ENCODE measurements at regions not wholly inside any gene's neighbourhood (a gene's known extent, or its start where the extent isn't known, plus 50 kb on each side); places are given as distances from the start of the nearest gene placed in this dataset.

DNA sequence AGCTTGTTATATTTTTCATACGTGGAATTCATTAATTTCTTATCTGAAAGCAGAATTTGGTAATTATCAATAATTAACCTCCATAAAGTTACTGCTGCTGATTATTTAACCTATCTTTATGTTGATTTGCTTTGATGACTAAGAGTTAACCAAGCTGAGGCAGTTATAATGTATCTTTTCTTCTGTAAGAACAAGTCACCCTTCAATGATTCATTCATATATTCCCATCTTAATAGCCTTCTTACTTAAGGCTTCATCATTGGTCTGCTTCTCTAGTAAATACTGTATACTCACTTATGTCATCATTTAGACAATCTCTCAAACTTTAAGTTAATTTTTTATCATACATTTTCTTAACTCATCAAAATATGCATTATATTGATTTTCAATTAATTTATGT, 592.2 kb downstream of the ANXA1 start:
- TF ChIP-seq, protein P1, sequence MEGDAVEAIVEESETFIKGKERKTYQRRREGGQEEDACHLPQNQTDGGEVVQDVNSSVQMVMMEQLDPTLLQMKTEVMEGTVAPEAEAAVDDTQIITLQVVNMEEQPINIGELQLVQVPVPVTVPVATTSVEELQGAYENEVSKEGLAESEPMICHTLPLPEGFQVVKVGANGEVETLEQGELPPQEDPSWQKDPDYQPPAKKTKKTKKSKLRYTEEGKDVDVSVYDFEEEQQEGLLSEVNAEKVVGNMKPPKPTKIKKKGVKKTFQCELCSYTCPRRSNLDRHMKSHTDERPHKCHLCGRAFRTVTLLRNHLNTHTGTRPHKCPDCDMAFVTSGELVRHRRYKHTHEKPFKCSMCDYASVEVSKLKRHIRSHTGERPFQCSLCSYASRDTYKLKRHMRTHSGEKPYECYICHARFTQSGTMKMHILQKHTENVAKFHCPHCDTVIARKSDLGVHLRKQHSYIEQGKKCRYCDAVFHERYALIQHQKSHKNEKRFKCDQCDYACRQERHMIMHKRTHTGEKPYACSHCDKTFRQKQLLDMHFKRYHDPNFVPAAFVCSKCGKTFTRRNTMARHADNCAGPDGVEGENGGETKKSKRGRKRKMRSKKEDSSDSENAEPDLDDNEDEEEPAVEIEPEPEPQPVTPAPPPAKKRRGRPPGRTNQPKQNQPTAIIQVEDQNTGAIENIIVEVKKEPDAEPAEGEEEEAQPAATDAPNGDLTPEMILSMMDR (IDR thresholded peaks at IDR 0.05; ENCODE audit: insufficient read depth, low read length, poor library complexity, severe bottlenecking) = no peak
- no peak for TF ChIP-seq EZH2phosphoT487 (conservative IDR thresholded peaks at IDR 0.05; ENCODE audit: low read length)

DNA sequence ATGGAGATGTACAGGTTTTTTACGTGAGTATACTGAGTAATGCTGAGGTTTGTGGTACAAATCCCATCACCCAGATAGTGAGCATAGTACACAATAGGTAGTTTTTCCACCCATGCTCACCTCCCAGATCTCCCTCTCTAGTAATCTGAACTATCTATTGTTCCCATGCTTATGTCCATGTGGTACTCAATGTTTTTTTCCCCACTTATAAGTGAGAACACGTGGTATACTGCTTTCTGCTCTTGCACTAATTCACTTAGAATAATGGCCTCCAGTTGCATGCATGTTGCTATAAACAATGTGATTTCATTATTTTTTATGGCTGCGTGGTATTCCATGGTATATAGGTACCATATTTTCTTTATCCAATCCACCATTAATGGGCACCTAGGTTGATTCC, 593.9 kb downstream of the ANXA1 start:
- Histone ChIP-seq H3K79me2 (ENCODE audit: insufficient read depth, low read length) (no peaks in the 10 kb centered on the region), H3F3A (ENCODE audit: insufficient read depth) (no peaks in the 10 kb centered on the region), H3K9me2 (replicated peaks; ENCODE audit: insufficient read depth, low read length) (no peaks in the 10 kb centered on the region), H3K27ac (ENCODE audit: low read depth, low read length) (no peak overlapping the region), H2AFZ (ENCODE audit: low read depth, low read length, severe bottlenecking) (no peak overlapping the region), H3K4me3 (ENCODE audit: insufficient read depth, low read length, poor library complexity, severe bottlenecking) (no peak overlapping the region), H3K9ac (ENCODE audit: low read length) (no peak overlapping the region), H3K9me3 (ENCODE audit: insufficient read depth, low read length) (no peaks in the 10 kb centered on the region), H3K36me3 (ENCODE audit: low read length) (no peaks in the 10 kb centered on the region), H4K20me1 (ENCODE audit: low read depth, low read length) (no peaks in the 10 kb centered on the region), H3K4me2 (ENCODE audit: low read depth, low read length, poor library complexity, severe bottlenecking) (no peak overlapping the region), H3K27me3 (ENCODE audit: low read length) (no peaks in the 10 kb centered on the region)
- no peak for TF ChIP-seq EZH2phosphoT487 (conservative IDR thresholded peaks at IDR 0.05; ENCODE audit: low read length)
- TF ChIP-seq, protein P1 (IDR thresholded peaks at IDR 0.05; ENCODE audit: insufficient read depth, low read length, poor library complexity, severe bottlenecking) = no peak

More for the DNA sequence above, 592.2 kb downstream of the ANXA1 start:
- no peak overlapping the region for H3K9ac ChIP-seq (ENCODE audit: low read length)
- H3K9me2 ChIP-seq (replicated peaks; ENCODE audit: insufficient read depth, low read length) = no peaks in the 10 kb centered on the region
- no peaks in the 10 kb centered on the region for H3K27me3 ChIP-seq (ENCODE audit: low read length)
- no peak overlapping the region for H2AFZ ChIP-seq (ENCODE audit: low read depth, low read length, severe bottlenecking)
- no peak overlapping the region for H3K27ac ChIP-seq (ENCODE audit: low read depth, low read length)
- no peaks in the 10 kb centered on the region for H3K36me3 ChIP-seq (ENCODE audit: low read length)
- H3K9me3 ChIP-seq (ENCODE audit: insufficient read depth, low read length) = no peaks in the 10 kb centered on the region
- no peaks in the 10 kb centered on the region for H3F3A ChIP-seq (ENCODE audit: insufficient read depth)
- no peak overlapping the region for H3K4me2 ChIP-seq (ENCODE audit: low read depth, low read length, poor library complexity, severe bottlenecking)
- no peaks in the 10 kb centered on the region for H4K20me1 ChIP-seq (ENCODE audit: low read depth, low read length)
- H3K79me2 ChIP-seq (ENCODE audit: insufficient read depth, low read length) = no peaks in the 10 kb centered on the region
- H3K4me3 ChIP-seq (ENCODE audit: insufficient read depth, low read length, poor library complexity, severe bottlenecking) = no peak overlapping the region

DNA sequence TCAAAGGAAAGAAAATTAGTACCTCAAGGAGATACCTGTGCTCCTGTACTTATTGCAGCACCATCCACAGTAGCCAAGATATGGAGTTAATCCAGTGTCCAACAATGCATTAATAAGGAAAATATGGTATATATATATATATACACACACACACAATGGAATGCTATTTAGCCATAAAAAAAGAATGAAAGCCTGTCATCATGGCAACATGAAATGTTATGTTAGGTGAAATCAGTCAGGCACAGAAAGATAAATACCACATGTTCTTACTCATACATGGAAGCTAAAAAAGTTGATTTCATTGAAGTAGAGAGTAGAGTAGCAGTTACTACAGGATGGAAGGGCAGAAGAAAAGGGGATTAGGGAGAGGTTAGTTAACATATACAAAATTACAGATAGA, 601.5 kb downstream of the ANXA1 start:
- H3K4me2 ChIP-seq (ENCODE audit: low read depth, low read length, poor library complexity, severe bottlenecking) = no peak overlapping the region

More for the DNA sequence above, 601.5 kb downstream of the ANXA1 start:
- Histone ChIP-seq H3K36me3 (ENCODE audit: low read length) (no peaks in the 10 kb centered on the region), H3K79me2 (ENCODE audit: insufficient read depth, low read length) (no peaks in the 10 kb centered on the region), H3K9me3 (ENCODE audit: insufficient read depth, low read length) (no peaks in the 10 kb centered on the region), H3K27me3 (ENCODE audit: low read length) (no peaks in the 10 kb centered on the region), H3F3A (ENCODE audit: insufficient read depth) (no peaks in the 10 kb centered on the region), H3K9me2 (replicated peaks; ENCODE audit: insufficient read depth, low read length) (no peaks in the 10 kb centered on the region), H4K20me1 (ENCODE audit: low read depth, low read length) (no peaks in the 10 kb centered on the region), H3K9ac (ENCODE audit: low read length) (no peak overlapping the region), H2AFZ (ENCODE audit: low read depth, low read length, severe bottlenecking) (no peak overlapping the region), H3K27ac (ENCODE audit: low read depth, low read length) (no peak overlapping the region), H3K4me3 (ENCODE audit: insufficient read depth, low read length, poor library complexity, severe bottlenecking) (no peak overlapping the region)
- no peak for TF ChIP-seq EZH2phosphoT487 (conservative IDR thresholded peaks at IDR 0.05; ENCODE audit: low read length)
- TF ChIP-seq, protein P1 (IDR thresholded peaks at IDR 0.05; ENCODE audit: insufficient read depth, low read length, poor library complexity, severe bottlenecking) = no peak

All from SU-DHL-6 (cell line).